Heart right ventricle (tissue), 16 donors: ENCODE measurements at regions not wholly inside any gene's neighbourhood (a gene's known extent, or its start where the extent isn't known, plus 50 kb on each side); places are given as distances from the start of the nearest gene placed in this dataset.

Source experiments
- ATAC-seq, 8 donors: fragments of 200-7000 bp; cut with Tn5 transposase; one replicate each; pipeline ENCODE4 v1.9.1; 2020; ENCODE audit warnings: mild to moderate bottlenecking in 8 of 8, moderate library complexity in 8 of 8, moderate number of reproducible peaks in 1 of 8
- DNase-seq, 2 donors: peaks; one replicate each; pipeline ENCODE4 v3.0.0-alpha.2; 2020
- H3K27ac ChIP-seq, 10 donors: fragments of 200-600 bp; sonication (generic) in 2 of 10; one replicate each; pipeline versions ENCODE4 v1.5.0 to v1.8.0; 2020 to 2022; ENCODE audit warnings: mild to moderate bottlenecking in 3 of 10
- H3K27me3 ChIP-seq, 7 donors: fragments of 200-600 bp; one replicate each; pipeline ENCODE4 v1.8.0; 2021 to 2022; ENCODE audit warnings: mild to moderate bottlenecking in 2 of 7
- H3K36me3 ChIP-seq, 9 donors: fragments of 200-600 bp; sonication (generic) in 1 of 9; one replicate each; pipeline versions ENCODE4 v1.5.0 to v1.8.0; 2020 to 2022; ENCODE audit warnings: mild to moderate bottlenecking in 2 of 9
- H3K4me1 ChIP-seq, 9 donors: fragments of 200-600 bp; sonication (generic) in 1 of 9; one replicate each; pipeline versions ENCODE4 v1.5.0 to v1.8.0; 2020 to 2022; ENCODE audit warnings: mild to moderate bottlenecking in 4 of 9
- H3K4me3 ChIP-seq, 10 donors: fragments of 200-600 bp; sonication (generic) in 2 of 10; one replicate each; pipeline versions ENCODE4 v1.5.0 to v1.8.0; 2020 to 2022; ENCODE audit warnings: mild to moderate bottlenecking in 7 of 10, moderate library complexity in 2 of 10
- H3K9me3 ChIP-seq, 11 donors: fragments of 200-600 bp in 10 of 11; sonication (generic) in 2 of 11; one replicate each; pipeline versions ENCODE4 v1.5.0 to v1.8.0; 2013 to 2022; ENCODE audit warnings: mild to moderate bottlenecking in 2 of 11, control low read depth in 1 of 11, moderate library complexity in 1 of 11
- WGBS, 2 donors: extraction: QIAGEN DNeasy Blood & Tissue Kit; methylation state at CpG; one replicate each; pipeline ENCODE4 v1.1.7; 2013; ENCODE audit warnings: inconsistent platforms in 1 of 2; 5-methylcytosine and 5-hydroxymethylcytosine counted together
- intact Hi-C, 10 donors: fragments of 100-400 bp; cut with DNase I; formaldehyde crosslinking; loops; one replicate each; pipeline versions ENCODE4 v1.11.1 to v1.14.2; 2022
- TF ChIP-seq, protein P1 (sequence below), 9 donors: fragments of 200-600 bp; sonication (generic) in 2 of 9; IDR thresholded peaks; one replicate each; pipeline versions ENCODE4 v1.5.0 to v1.8.0; 2021 to 2022; ENCODE audit warnings: antibody characterized with exemption in 9 of 9, mild to moderate bottlenecking in 5 of 9, moderate library complexity in 1 of 9
- donor health status: Arrhythmogenic right ventricular cardiomyopathy.
- donor health status: ischemic (EF 13 %, LVEDD 7.1; RV severe dilation, severe dysfunction).
- donor health status: healthy with polysubstance abuse.
- donor health status: DM: no; HTN: yes; CAD: no.
- donor health status: DM: no; HTN: no; CAD: no.
- donor health status: ischemic (EF 25% LVEDD 6.9; RV normal size, moderate dysfunction).
- donor health status: ischemic (EF 25% LVEDD 5.7; RV mildly dilated, moderate dysfunction).
- donor health status: healthy.
- donor health status: DM: yes; HTN: yes; CAD: no.
- donor health status: Ischemic cardiomyopathy.
- donor health status: ischemic (EF 35%, LVEDD 5.7; RV mildly dilated, moderate dysfunction).
- donor health status: nonischemic (EF 11% LVEDD 7.7; RV severe dilation, severe dysfunction).
- donor health status: DM: yes; HTN: yes; CAD: no.
- donor health status: PGD.
- donor health status: ischemic (EF 29% LVEDD 5.4; RV normal size, mild dysfunction).
- donor health status: nonischemic (EF 23%, LVEDD 6.1; RV moderate dilation, normal function).

DNA sequence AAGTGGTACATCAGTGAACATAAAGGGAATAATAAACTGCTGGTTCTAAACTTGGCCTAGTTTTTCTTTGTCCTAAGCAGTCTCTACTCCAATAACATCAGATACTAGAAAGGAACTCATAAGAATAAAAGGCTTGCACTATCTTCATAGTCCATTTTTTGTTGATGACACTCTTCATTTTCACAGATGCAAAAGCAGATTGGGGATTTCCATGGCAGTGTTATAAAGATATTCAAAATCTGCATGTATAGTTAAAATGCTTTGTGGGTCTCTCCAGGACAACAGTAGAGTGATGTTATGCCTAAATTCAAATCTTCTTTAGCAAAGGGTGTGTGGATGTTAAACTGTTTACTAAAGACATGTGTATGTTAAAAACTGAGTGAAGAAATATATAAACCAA is 745.8 kb downstream of the TRHDE start:
- peaks cover 0 to 15% (median 0%) of the 10 kb centered on the region in 11 donors for H3K9me3 ChIP-seq
- no peaks in the 10 kb centered on the region for H3K27me3 ChIP-seq
- H3K27ac ChIP-seq, result no peak overlapping the region
- H3K4me1 ChIP-seq, result no peaks in the 10 kb centered on the region
- intact Hi-C loops, result no loop called here
- DNase-seq (no peak), ATAC-seq (no peak)
- no peaks in the 10 kb centered on the region for H3K36me3 ChIP-seq
- no peak overlapping the region for H3K4me3 ChIP-seq
- TF ChIP-seq, protein P1, sequence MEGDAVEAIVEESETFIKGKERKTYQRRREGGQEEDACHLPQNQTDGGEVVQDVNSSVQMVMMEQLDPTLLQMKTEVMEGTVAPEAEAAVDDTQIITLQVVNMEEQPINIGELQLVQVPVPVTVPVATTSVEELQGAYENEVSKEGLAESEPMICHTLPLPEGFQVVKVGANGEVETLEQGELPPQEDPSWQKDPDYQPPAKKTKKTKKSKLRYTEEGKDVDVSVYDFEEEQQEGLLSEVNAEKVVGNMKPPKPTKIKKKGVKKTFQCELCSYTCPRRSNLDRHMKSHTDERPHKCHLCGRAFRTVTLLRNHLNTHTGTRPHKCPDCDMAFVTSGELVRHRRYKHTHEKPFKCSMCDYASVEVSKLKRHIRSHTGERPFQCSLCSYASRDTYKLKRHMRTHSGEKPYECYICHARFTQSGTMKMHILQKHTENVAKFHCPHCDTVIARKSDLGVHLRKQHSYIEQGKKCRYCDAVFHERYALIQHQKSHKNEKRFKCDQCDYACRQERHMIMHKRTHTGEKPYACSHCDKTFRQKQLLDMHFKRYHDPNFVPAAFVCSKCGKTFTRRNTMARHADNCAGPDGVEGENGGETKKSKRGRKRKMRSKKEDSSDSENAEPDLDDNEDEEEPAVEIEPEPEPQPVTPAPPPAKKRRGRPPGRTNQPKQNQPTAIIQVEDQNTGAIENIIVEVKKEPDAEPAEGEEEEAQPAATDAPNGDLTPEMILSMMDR (IDR thresholded peaks at IDR 0.05), result no peak

DNA sequence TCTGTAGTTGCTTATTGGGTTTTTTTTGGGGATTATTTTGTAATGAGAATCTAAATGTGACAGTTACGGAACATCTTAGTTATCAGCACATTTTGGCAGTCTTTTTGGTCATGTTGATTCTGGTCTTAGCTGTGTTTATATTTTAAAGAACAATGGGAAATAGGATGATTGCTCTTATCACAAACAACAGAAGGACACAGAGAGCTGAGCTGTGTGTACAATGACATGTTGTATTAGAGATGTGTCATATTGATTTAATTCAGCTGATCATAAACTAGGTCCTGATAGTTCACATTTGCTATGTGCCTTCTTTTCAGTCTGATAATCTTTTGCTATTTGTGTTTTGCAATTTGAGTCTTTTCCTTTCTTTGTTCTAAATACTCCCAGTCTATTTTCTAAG is 781.7 kb downstream of the TRHDE start:
- Histone ChIP-seq H3K27ac (no peak overlapping the region), H3K27me3 (no peaks in the 10 kb centered on the region), H3K4me1 (no peaks in the 10 kb centered on the region), H3K9me3 (peaks cover 0 to 28% (median 0%) of the 10 kb centered on the region in 11 donors), H3K4me3 (no peak overlapping the region), H3K36me3 (no peaks in the 10 kb centered on the region)
- intact Hi-C loops, result no loop called here
- ATAC-seq (no peak), DNase-seq (no peak)
- WGBS, 2 donors, result 33 to 69% methylated on average over 1 of the region's 1 CpG
- TF ChIP-seq, protein P1 (IDR thresholded peaks at IDR 0.05), result no peak

DNA sequence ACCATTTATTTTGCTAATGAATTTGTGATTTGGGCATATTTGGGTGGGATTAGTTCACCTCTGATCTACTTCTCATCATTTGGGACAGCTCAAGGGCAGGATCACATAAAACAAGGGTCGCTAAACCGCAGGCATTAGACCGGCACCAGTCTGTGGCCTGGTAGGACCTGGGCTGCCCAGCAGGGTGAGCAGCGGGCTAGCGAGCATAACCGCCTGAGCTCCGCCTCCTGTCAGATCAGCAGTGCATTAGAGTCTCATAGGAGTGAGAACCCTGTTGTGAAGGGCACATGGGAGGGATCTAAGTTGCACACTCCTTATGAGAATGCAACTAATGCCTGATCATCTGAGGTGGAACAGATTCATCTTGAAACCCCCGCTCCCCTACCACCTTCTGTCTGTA is 785.3 kb downstream of the TRHDE start:
- ATAC-seq, result no peak
- Histone ChIP-seq H3K4me1 (no peaks in the 10 kb centered on the region), H3K27ac (no peak overlapping the region), H3K36me3 (no peaks in the 10 kb centered on the region), H3K27me3 (no peaks in the 10 kb centered on the region), H3K9me3 (peaks cover 0 to 34% (median 0%) of the 10 kb centered on the region in 11 donors), H3K4me3 (no peak overlapping the region)
- TF ChIP-seq, protein P1 (IDR thresholded peaks at IDR 0.05), result no peak
- 91 to 96% methylated on average over 8 of the region's 8 CpGs for WGBS, 2 donors
- no peak for DNase-seq
- intact Hi-C loops, result no loop called here

DNA sequence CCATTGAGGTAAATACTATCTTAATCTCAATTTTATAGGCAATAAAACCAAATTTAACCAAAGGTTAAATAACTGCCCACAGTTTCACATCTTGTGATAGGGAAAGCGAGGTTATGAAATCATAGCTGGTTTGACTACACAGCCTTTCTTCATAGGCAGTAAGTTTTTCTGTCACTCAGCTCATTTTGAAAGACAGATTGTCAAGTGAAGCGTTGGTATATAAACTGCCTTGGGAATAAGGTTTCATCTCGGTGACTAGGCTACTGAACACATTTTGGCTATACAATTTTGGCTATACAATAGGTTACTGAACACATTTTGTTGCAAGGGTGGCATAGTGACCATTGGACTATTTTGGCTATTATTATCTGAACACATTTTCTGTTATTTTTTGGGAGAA is 793.7 kb downstream of the TRHDE start:
- no peaks in the 10 kb centered on the region for H3K27me3 ChIP-seq
- H3K4me3 ChIP-seq, result no peak overlapping the region
- H3K4me1 ChIP-seq, result no peaks in the 10 kb centered on the region
- 78 to 83% methylated on average over 3 of the region's 3 CpGs for WGBS, 2 donors
- no peak for DNase-seq
- TF ChIP-seq, protein P1 (IDR thresholded peaks at IDR 0.05), result no peak
- intact Hi-C loops, result no loop called here
- no peak for ATAC-seq
- peaks cover 0 to 7% (median 0%) of the 10 kb centered on the region in 11 donors for H3K9me3 ChIP-seq
- H3K36me3 ChIP-seq, result no peaks in the 10 kb centered on the region
- H3K27ac ChIP-seq, result no peak overlapping the region

DNA sequence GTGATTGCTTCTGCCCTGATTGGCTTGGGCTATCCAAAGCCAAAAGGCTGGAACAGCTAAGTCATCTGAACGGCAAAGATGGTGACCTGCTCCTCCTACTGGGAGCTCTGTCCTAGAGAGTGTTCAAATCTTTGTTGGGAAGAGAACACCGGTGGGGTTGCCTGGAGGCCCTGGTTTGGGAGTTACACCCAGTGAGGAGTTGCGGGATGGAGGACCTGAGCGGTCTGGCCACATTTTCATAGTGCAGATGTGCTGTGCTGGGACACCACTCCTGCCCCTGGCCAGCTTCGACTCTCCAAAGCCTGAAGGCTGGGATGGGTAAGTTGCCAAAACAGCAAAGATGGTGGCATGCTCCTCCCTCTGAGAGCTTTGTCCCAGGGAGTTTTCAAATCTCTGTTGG is 795.4 kb downstream of the TRHDE start:
- no peak for DNase-seq
- peaks cover 0 to 5% (median 0%) of the 10 kb centered on the region in 11 donors for H3K9me3 ChIP-seq
- WGBS, 2 donors, result 83 to 92% methylated on average over 5 of the region's 5 CpGs
- H3K27me3 ChIP-seq, result no peaks in the 10 kb centered on the region
- H3K4me3 ChIP-seq, result no peak overlapping the region
- TF ChIP-seq, protein P1 (IDR thresholded peaks at IDR 0.05), result no peak
- intact Hi-C loops, result no loop called here
- no peaks in the 10 kb centered on the region for H3K36me3 ChIP-seq
- ATAC-seq, result no peak
- H3K4me1 ChIP-seq, result no peaks in the 10 kb centered on the region
- no peak overlapping the region for H3K27ac ChIP-seq
